GM18505 (cell line): ENCODE measurements at regions not wholly inside any gene's neighbourhood (a gene's known extent, or its start where the extent isn't known, plus 50 kb on each side); places are given as distances from the start of the nearest gene placed in this dataset.

Experiments
- ATAC-seq: cut with Tn5 transposase; IDR thresholded peaks from one replicate; pipeline ENCODE4 v1.9.1; 2021; ENCODE audit not compliant: unreplicated experiment
- POLR2A ChIP-seq: IDR thresholded peaks from 4 replicates; pipeline ENCODE4 v1.6.1; 2011; ENCODE audit warnings: borderline replicate concordance; ENCODE audit not compliant: insufficient read depth, insufficient read length; ENCODE audit errors: extremely low read depth

GRCh38 chr7:155881471-155882350 is 69.4 kb upstream of the SHH start:
- no peak for TF ChIP-seq POLR2A
- no peak for ATAC-seq

GRCh38 chr7:155880721-155881120 is 68.5 kb upstream of the SHH start:
- TF ChIP-seq POLR2A = no peak
- ATAC-seq = no peak

GRCh38 chr7:155879592-155879991 is 67.3 kb upstream of the SHH start:
- TF ChIP-seq POLR2A = no peak
- no peak for ATAC-seq

GRCh38 chr7:155878674-155879073 is 66.4 kb upstream of the SHH start:
- no peak for ATAC-seq
- no peak for TF ChIP-seq POLR2A

GRCh38 chr7:155878250-155878649 is 66.0 kb upstream of the SHH start:
- no peak for TF ChIP-seq POLR2A
- no peak for ATAC-seq

- TF ChIP-seq POLR2A = no peak
- no peak for ATAC-seq
Observed at GRCh38 chr7:155877167-155877566, 64.9 kb upstream of the SHH start.

GRCh38 chr7:155874411-155874810 is 62.1 kb upstream of the SHH start:
- TF ChIP-seq POLR2A = no peak
- ATAC-seq = no peak

GRCh38 chr7:155874010-155874409 is 61.7 kb upstream of the SHH start:
- TF ChIP-seq POLR2A = no peak
- no peak for ATAC-seq

GRCh38 chr7:155872678-155873369 is 60.6 kb upstream of the SHH start:
- no peak for TF ChIP-seq POLR2A
- ATAC-seq = no peak

GRCh38 chr7:155871211-155871610 is 58.9 kb upstream of the SHH start:
- no peak for TF ChIP-seq POLR2A

GRCh38 chr7:155870334-155871180 is 58.3 kb upstream of the SHH start:
- no peak for TF ChIP-seq POLR2A
- ATAC-seq = no peak

More at GRCh38 chr7:155871211-155871610, 58.9 kb upstream of the SHH start:
- no peak for ATAC-seq

GRCh38 chr7:155869784-155870076 is 57.5 kb upstream of the SHH start:
- ATAC-seq = no peak
- no peak for TF ChIP-seq POLR2A

GRCh38 chr7:155868955-155869783 is 56.9 kb upstream of the SHH start:
- no peak for TF ChIP-seq POLR2A
- no peak for ATAC-seq

- no peak for TF ChIP-seq POLR2A
- ATAC-seq = no peak
Observed at GRCh38 chr7:155867734-155868400, 55.6 kb upstream of the SHH start.
